ENCODE measurements at regions not wholly inside any gene's neighbourhood (a gene's known extent, or its start where the extent isn't known, plus 50 kb on each side); places are given as distances from the start of the nearest gene placed in this dataset.

- DNase-seq: no peak
Measured at GRCh38 chr20:23254505-23254904, 96.1 kb upstream of the NXT1 start.

GRCh38 chr20:23254034-23254433 lies 96.6 kb upstream of the NXT1 start:
- DNase-seq: no peak

DNA sequence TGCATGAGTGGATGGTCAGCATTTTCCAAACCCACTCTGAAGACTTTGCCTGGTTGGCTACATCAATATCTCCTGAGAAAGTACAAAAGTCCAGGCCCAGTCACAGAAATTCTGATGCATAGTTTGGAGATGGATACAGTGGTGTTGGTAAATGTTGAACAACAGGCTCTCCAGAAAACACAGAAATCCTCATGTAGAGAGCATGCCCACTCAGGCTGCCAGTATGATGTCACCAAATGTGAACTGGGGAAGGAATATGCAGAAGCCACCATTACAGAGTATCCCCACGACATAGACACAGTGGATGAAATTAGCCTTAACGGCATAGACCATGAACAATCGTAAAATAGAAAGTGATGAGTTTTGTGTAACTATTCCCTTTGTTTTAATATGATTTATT lies 97.1 kb upstream of the NXT1 start:
- no peak for DNase-seq

- DNase-seq: no peak
Measured at GRCh38 chr20:23251779-23252178, 98.8 kb upstream of the NXT1 start.

DNA sequence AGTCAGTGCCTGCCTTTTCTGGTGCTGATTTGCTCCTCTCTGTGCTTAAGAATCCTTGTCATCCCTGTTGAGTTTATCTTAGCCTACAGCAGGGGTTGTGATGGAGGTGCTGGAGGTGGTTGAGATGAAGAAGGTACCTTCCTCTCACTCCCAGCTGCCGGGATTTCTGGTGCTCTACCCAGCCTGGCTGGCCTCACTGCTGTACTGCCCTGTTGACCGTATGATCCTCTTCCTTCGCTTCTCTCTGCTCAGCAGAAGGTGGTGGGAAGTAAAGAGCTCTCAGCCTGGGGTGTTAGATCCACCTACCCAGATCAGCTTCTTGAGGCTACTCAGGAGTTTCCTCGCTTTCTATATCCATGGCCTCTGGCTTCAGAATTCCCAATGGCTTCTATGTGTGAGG lies 101.0 kb upstream of the NXT1 start:
- DNase-seq: no peak

DNA sequence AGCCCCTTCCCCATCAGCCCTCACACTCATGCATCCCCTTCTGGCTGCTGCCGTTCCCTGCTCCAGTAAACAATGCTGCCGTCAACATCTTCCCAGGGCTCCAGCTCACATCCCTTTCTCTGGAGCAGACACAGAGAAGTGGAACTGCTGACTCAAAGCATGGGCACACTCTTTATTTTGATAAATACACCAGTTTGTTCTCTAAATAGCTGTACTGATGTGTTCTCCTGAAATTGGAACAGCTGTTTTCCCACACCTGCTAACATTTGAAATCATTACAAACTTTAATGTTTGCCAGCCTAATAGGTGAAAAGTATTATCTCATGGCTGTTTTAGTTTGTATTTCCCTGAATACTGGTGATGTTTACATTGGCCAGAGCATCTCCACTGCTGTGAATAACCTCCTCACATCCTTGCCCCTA lies 102.1 kb upstream of the NXT1 start:
- DNase-seq: no peak

GRCh38 chr20:23246717-23247664 lies 103.6 kb upstream of the NXT1 start:
- no peak for DNase-seq

DNA sequence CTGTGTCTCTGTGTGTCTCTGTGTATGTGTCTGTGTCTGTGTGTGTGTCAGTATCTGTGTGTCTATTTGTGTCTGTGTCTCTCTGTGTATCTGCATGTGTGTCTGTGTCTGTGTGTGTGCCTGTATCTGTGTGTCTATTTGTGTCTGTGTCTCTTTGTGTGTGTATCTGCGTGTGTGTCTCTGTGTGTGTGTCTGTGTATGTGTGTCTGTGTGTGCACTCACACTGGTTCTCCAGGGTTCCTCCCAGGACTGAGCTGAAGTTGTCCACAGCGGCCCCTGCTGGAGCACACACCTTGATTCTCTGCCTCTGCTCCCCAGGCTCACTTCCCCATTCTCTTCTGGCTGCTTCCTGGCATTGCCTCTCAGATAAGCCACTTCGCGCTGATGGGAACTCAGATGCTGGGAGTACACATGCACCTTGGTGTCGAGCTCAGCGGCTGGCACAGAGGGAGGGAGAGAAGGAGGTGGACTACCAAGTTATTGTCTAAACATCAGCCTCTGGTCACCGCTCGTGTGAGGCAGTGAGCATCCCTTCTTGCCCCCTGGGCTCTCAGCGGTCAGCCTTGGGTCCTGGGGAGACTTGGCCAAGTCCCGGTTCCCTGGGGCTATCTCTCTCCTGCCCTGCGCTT lies 104.9 kb upstream of the NXT1 start:
- DNase-seq: peak in 19 of 51 donors; percentile 4 to 31 (median 17)

DNA sequence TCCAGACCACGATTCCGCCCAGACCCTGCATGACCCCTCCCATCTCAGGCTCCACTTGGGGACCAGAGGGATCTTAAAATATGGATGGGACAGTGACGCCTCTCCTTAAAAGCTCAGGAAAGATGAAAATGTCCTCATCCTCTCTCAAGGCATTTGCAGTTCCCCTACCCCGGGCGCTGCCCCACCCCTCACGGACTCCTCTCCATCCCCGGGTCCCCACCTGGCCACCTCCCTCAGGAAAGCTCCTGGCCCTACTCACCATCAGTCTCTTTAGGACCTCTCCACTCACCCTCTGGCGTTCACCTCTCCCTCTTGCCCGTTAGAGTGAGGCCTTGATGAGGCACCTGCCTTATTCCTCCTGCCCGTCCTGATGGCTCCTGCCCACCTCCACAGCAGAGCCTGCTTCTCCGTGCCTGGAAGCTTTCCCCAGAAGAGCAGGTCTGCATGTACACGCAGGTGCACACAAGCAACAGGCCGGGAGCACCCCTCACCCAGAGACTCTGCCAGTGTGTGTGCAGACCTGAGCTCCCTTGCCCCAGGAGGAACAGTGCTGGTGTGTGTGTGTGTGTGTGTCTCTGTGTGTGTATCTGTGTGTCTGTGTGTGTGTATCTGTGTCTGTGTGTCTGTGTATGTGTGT lies 105.6 kb upstream of the NXT1 start:
- DNase-seq: no peak

DNA sequence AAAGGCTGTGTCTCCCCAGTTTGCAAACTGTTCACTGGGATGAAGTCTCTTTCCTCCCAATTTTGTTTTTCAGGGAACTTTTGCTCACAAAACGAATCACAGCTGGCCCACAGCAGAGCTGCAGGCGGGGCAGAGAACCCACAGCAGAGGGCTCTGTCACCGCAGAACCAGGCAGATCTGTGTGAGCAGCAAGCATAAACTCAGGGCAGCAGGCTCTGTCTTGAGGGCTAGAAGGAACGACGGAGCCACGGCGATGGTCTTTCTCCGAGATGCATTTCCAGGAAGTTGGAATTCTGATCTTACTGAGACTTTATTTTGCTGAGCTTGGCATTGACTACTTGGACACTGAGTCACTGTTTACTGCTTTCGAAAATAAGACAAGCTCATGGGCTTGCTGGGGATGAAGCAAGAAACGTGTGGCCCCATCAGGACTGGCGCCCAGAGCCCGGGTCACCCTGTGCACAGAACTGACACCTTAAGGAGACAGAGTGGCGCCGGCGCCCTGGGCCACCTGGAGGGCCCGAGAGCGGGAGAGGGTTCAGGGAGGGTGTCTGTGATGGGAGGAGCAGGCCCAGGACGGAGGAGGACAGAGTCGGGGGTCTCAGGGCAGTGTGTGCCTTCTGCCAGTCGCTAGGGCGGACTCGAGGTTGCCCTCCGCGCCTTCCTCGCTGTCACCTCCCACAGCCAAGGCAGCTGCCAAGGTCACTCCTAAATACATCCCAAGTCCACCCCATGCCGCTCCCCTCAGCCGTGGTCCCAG lies 106.3 kb upstream of the NXT1 start:
- DNase-seq: no peak

DNA sequence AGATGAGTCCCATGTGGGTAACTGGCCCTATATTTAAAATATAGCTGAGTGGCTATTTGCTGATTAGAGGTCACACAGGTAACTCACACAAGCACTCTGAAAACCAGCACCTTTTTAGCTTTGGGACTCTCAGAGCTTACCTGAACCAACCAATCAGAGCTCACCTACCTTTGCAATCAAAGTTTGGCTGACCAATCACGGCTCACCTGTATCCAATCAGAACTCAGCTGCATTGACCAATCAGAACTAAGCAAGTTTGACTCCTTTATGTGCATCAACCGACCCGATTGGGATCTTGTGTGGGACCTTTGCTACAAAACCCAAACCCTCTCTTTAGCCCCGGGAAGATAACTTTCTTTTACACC lies 106.8 kb upstream of the NXT1 start:
- DNase-seq: no peak

- DNase-seq: no peak
Measured at GRCh38 chr20:23242556-23243180, 107.9 kb upstream of the NXT1 start.

DNA sequence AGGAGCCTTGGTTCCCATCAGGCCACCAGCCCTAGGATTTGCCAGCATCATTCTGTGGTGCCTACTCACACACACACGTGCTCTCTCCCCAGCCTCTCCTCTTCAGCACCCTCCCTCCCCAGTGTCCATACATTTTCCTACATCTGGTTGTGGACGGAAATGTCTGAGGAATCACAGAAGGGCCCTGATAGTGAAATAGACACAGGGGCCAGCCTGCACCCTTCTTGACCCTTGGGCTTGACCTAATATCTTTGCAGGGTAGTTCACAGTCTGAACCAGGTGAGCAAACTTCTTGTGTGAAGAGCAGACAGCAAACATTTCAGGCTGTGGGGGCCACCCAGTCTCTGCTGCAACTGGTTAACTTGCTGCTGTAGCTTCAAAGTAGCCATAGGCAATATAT lies 108.5 kb upstream of the NXT1 start:
- DNase-seq: no peak

GRCh38 chr20:23241416-23241815 lies 109.2 kb upstream of the NXT1 start:
- no peak for DNase-seq

GRCh38 chr20:23240519-23240918 lies 110.1 kb upstream of the NXT1 start:
- no peak for DNase-seq

DNA sequence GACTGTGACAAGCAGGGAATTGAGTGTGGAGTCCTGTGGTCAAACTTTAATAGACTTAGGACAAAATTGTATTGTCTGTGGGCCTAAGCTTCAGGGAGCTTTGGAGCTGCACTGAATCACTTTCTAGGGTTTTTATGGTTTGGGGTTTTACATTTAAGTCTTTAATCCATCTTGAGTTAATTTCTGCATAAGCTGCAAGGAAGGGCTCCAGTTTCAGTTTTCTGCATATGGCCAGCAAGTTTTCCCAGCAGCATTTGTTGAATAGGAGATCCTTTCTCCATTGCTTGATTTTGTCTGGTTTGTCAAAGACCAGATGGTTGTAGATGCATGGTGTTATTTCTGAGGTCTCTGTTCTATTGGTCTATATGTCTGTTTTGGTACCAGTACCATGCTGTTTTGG lies 113.4 kb upstream of the NXT1 start:
- DNase-seq: no peak

DNA sequence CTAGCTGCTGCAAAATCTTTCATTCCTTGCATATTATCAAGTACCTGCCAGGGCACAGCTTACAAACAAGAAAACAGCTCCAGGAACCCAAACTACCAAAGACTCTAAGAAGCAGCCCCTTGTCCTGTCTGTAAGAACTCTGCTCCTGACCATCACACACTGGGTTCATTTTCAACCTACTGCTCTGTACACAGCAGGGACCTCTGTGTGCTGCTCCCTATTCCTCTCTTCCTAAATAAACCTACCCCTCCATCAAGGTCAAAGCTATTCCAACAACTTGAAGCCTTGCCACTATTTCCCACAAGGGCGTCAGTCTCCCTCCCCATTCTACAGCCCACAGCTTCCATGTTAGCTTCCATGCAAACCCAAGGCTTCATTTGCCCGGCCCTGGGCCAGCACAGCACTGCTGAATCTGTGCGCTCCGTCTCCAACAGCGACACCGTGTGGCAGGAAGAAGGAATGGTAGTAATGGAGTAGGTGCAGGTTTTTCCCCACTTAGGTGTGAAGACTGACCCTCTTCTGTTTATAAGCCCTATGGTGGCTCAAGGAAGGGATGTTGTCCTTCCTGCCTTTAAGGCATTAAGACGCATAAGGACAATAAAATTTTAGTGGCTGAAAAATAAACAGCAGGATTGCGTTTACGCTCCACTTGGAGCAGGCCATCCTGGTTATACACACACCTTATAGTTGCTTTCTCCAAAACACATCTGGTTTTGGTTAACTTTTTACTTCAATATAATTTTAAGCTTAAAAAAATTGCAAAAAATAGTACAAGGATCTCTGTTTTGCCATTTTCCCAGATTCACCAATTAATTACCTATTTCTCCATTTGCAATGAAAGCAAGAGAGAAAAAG lies 115.2 kb upstream of the NXT1 start:
- DNase-seq: peak in 30 of 51 donors; percentile 4 to 53 (median 20)

DNA sequence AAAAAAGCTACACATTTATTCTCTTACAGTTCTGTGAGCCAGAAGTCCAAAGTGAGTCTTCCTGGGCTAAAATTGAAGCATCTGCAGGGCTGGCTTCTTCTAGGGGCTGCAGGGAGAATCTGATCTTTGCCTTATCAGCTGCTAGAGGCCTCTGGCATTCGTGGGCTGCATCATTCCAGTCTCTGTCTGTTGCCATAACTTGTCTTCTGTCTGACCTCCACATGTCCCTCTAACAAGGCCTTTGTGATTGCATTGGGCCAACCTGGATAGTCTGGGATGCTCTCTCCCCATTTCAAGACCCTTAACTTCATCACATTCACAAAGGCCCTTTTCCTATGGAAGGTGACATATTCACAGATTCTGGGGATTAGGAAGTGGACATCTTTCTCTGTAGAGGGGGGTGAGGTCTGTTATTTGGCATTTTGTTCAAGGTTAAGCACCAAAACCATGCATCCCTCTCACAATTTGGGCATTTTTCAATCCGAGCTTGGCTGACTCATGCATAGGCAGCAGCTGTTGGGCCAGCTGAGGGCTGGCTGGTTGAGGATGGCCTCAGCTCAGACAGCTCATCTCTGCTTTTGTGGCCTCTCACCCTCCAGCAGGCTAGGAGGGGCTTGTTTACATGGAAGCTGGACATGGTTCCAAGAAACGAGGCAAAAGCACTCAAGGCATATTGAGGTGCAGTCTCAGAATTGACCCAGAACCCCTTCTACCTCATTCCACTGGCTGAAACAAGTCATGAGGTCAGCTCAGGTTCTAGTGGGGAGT lies 116.1 kb upstream of the NXT1 start:
- DNase-seq: no peak

DNA sequence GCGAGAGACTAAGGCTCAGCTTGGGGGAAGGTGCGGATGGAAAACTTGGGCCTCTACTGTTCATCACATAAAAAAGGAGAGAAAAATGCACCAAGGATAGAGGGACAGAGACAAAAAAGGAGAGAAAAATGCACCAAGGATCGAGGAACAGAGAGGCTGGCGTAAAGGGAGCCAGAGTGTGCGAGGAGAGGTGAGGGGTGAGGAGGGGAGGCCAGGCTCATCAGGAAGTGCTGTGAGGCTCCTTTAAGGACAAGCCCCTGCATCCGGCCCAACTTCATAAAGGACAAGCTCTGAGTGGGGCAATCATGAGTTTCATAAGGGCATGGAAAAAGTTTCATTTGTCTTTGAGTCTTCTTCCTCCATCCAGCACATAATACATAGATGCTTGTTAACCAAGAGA lies 117.2 kb upstream of the NXT1 start:
- DNase-seq: no peak

Measured in hypothalamus (tissue), 51 donors.